ENCODE measurements at regions not wholly inside any gene's neighbourhood (a gene's known extent, or its start where the extent isn't known, plus 50 kb on each side); places are given as distances from the start of the nearest gene placed in this dataset.
A peak's percentile ranks its signal among the peaks of the same experiment; 100 is the strongest.

DNA sequence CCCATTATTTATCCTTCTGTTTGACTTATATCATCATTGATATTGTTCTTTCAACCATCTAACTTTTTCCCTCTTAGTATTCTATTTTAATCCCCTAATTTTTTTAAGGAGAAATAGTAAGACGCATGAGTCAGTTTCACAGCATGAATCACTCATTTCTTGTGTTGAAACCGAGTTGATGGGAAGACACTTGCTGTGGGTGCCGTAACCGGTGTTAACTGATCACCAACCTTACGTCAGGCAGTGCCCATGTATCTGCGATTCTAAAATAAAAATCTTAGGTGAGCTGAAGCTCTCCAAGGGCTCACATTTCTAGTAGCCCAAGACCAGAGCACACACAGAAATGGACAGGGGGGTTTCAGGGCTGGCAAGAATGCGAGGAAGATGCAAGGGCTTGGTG lies 348.1 kb downstream of the GALR1 start:
- no peak for DNase-seq

- DNase-seq, result no peak
Observed at GRCh38 chr18:77600674-77601073, 351.0 kb downstream of the GALR1 start.

- no peak for DNase-seq
Observed at GRCh38 chr18:77601567-77601966, 351.9 kb downstream of the GALR1 start.

- no peak for DNase-seq
Observed at GRCh38 chr18:77607087-77607486, 357.4 kb downstream of the GALR1 start.

- no peak for DNase-seq
Observed at GRCh38 chr18:77608807-77609206, 359.2 kb downstream of the GALR1 start.

DNA sequence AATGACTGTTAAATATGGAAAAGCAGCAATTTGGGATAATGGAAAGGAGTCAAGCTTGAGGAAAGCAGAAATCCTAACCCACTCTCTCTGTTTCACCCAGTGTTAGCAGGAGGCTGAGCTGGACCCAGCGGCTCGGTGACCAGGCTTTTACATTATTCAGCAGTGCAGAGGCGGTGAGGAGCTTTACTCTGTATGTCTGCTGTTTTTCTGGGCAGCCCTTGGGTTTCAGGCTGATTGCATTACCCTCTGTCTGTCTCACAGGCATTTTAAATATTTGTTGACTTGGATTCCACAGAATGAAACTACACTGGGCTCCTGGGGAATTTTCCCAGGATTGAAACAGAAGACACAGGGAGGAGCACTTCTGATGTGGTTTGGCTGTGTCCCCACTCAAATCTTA lies 368.0 kb downstream of the GALR1 start:
- no peak for DNase-seq

- no peak for DNase-seq
Observed at GRCh38 chr18:77619525-77619924, 369.9 kb downstream of the GALR1 start.

GRCh38 chr18:77622009-77622692 lies 372.5 kb downstream of the GALR1 start:
- no peak for DNase-seq

- DNase-seq, result no peak
Observed at GRCh38 chr18:77632758-77633157, 383.1 kb downstream of the GALR1 start.

DNA sequence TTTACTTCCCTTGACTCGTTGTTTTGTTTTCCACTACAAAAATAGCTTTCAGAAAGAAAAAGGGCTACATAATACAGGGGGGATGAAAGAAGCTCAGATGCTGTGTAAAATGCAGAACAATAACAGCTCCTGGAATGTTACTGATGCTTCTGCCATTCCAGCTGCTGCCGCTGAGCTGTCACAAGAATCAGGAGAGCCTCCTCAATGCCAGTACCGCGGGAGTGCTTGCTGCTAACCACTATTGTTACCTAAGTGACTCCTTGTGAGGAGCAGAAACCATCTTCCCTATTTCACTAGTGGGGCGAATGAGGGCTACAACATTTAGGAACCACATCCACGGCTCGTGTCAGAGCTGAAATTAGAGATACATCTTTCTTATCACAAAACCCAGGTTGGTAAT lies 384.8 kb downstream of the GALR1 start:
- no peak for DNase-seq

DNA sequence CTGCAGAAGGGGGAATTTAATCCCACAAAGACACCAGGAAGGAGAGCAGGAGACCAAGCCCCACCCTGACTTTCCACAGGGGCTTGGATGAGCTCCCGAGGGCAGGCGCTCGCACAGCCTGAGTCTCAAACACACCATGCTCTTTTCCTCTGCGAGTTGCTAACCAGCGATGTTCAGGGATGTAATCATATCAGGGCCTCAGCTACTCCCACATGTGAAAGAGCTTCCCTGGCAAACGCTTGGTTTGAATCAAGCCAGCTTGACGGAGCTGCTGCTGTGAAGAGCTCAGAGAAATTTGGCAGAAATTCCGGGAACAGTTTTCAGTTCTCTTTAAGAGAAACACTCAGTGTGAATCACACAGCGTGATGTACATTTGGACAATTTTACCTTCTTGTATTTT lies 385.8 kb downstream of the GALR1 start:
- no peak for DNase-seq

DNA sequence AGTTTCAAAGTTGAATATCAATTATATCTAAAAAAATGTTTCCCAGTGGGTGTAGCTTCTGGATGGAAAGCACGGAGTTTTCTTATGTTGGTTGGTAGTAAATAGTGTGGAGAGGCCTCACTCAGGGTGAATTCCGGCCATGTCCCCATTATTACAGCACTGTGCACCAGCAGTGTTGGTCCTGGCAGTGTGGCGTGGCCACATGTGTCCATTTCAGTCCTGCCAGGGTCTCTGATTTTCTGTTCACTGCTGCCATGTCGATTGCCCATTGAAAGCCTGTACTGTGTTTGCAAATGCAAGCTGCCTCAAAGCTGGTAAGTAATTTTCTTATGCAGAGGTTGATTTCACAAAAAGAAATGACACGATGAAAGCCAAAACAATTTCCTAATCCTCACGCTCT lies 386.2 kb downstream of the GALR1 start:
- no peak for DNase-seq

- no peak for DNase-seq
Observed at GRCh38 chr18:77645170-77645872, 395.7 kb downstream of the GALR1 start.

DNA sequence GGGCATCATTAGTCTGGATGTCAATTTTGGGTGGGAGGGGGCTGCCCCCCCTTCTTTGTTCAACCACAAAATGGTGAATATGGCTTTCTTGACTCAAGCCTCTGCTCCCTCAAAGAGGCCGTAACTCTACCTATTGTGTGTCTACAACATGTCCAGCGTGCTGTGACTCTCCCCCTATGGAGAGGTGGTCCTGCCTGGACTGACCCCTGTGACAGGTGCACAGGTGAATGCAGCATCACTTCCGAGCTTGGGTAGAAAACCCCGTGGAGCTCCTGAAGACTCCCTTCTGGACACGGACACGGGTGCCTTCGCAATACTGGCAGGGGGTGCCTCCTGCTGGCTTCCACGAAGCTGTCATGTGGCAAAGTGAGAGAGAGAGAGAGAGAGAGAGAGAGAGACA lies 397.8 kb downstream of the GALR1 start:
- no peak for DNase-seq

GRCh38 chr18:77648411-77648810 lies 398.8 kb downstream of the GALR1 start:
- no peak for DNase-seq

GRCh38 chr18:77650799-77651385 lies 401.2 kb downstream of the GALR1 start:
- peak in 1 of 2 donors; percentile 35 for DNase-seq

DNA sequence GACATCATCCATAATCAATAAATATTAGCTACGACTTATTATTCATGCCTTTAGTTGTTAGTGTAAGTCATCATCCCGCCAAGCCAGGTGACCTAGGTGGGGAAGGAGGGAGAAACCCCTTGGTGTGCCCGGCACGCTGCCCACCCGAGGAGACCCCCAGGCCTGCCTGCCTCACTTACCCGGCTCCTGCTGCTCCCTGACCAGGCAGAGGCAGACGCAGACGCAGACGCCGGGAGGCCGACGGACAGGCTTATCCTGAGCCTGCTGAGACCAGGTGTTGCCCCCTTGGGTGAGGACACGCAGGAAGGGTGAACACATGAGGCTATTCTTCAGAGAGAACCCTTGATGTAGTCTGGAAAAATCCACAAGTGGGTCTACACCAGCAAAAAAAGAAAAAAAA lies 401.8 kb downstream of the GALR1 start:
- no peak for DNase-seq

DNA sequence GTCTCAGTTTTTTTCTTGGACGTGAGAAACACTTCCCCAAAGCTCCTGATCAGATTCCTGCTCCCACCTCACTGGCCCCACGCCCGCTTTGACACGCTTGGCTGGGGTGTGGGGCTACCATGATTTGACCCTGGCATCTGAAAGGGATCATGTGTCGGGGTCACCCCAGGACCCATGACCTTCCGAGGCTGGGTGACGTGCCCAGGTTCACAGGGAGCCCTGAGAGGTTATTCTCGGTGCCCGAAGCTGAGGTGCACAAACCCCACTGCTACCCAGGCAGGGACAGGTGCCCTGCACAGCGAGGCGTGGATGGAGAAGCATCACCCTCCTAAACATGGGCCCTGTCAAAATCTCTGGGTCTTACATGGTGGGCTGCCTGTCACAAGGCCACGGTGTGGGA lies 404.1 kb downstream of the GALR1 start:
- DNase-seq, result no peak

DNA sequence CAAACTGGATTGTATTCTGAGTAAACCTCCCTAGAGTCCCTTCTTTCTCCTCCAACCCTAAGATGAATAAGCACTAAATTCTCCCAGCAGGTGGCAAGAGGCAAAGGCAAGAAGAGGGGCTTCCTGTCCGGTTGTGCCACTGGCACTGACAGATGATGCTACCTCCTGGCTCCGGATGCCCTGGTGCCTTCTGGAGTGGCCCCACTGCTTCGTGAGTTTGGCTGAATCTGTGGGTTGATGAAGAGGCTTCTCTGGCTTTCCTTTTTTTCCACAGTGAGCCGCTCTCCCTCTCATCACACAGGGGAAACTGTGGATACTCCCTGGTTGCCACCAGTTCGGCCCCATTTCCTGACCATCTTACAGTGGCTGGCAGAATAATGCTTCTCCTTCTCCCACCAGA lies 404.7 kb downstream of the GALR1 start:
- DNase-seq, result no peak

- no peak for DNase-seq
Observed at GRCh38 chr18:77657651-77658298, 408.1 kb downstream of the GALR1 start.

DNA sequence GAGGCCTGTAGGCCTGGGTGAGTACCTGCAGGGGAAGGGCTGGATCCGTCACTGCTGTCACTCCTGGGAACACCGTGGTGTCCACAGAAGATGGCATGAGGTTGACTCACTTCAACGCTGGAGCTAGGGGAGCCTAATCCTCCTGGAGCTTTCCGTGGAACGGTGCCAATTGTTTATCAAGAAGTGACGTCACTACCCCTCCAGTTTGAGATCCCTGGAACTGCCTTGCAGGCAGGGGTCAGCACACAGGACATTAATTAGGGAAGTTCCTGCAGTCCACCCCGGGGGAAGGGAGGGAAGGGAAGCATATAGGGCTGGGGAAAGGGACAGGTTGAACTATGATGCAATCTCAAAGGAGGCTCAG lies 408.6 kb downstream of the GALR1 start:
- DNase-seq, result no peak

- DNase-seq, result no peak
Observed at GRCh38 chr18:77658751-77659448, 409.3 kb downstream of the GALR1 start.

DNA sequence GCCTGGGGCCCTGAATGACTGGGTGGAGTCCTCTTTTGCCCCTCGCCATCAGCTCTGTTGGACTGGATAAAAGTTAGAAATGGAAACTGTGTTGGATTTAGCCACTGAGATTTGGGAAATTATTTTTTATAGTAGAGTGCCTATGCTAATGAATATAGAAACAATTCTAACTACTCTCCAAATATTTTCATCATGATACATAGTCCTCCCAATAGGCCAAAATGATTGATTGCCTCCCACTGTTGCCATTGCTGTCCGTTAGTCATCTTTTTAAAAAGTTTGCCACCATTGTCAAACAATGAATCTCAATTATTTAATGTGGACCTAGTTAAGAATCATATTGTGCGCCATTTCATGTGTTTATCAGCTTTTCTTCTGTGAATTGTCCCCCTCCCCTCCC lies 417.0 kb downstream of the GALR1 start:
- DNase-seq, result no peak

Measured in bone marrow (tissue), 2 donors.